ENCODE measurements at regions not wholly inside any gene's neighbourhood (a gene's known extent, or its start where the extent isn't known, plus 50 kb on each side); places are given as distances from the start of the nearest gene placed in this dataset.

DNA sequence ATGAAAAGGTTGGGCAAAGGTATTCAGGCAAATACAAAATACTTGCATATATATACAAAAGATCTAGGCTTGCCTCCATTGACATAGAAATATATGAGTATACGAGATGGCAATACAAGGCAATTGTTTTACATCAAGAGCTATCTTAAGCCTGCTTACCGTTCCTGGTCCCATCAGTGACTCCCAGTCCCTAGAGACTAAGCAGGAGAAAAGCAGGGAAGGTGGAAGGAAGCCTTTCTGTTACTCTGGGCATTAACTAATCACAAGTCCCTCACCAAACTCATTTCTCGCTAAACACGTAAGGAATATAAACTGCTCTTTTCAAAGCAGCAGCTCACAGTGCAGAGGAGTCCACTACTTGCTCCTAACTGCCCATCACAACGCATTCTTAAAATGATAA, 125.2 kb downstream of the ZNF608 start:
- H3K9me3 ChIP-seq = no peaks in the 10 kb centered on the region
- no peak for TF ChIP-seq EP300 (IDR thresholded peaks at IDR 0.05)
- TF ChIP-seq POLR2AphosphoS5 (IDR thresholded peaks at IDR 0.05) = no peak
- no peak for TF ChIP-seq POLR2A (IDR thresholded peaks at IDR 0.05)
- TF ChIP-seq, protein P1, sequence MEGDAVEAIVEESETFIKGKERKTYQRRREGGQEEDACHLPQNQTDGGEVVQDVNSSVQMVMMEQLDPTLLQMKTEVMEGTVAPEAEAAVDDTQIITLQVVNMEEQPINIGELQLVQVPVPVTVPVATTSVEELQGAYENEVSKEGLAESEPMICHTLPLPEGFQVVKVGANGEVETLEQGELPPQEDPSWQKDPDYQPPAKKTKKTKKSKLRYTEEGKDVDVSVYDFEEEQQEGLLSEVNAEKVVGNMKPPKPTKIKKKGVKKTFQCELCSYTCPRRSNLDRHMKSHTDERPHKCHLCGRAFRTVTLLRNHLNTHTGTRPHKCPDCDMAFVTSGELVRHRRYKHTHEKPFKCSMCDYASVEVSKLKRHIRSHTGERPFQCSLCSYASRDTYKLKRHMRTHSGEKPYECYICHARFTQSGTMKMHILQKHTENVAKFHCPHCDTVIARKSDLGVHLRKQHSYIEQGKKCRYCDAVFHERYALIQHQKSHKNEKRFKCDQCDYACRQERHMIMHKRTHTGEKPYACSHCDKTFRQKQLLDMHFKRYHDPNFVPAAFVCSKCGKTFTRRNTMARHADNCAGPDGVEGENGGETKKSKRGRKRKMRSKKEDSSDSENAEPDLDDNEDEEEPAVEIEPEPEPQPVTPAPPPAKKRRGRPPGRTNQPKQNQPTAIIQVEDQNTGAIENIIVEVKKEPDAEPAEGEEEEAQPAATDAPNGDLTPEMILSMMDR (IDR thresholded peaks at IDR 0.05) = no peak
- no peak overlapping the region for H3K4me3 ChIP-seq
- intact Hi-C loops (cut with DNase I; ENCODE audit: low total_unique reads) = no loop called here
- no peak for DNase-seq
- H3K4me1 ChIP-seq = no peaks in the 10 kb centered on the region
- H3K27me3 ChIP-seq = no peaks in the 10 kb centered on the region
- H3K27ac ChIP-seq = no peak overlapping the region
- H3K36me3 ChIP-seq = no peaks in the 10 kb centered on the region
- 73 to 82% (median 77%) methylated on average over 5 of the region's 5 CpGs for WGBS, 5 donors

DNA sequence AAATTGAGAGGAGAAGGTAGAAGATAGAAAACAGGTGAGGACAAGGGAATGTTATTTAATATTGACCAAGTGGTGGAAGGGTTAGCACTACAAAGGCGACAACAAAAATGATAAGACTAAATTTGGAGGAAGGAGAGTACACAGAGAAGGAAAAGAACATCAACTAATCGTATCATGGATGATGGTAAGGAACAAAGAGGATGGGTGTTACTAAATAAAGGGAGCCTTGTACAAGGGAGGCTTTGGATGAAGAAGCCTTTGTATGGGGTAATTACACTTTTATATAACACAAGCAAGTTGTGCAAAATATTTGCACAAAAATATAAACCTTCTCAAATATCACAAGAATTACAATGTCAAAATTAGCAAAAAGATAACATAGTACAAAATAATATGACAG, 125.7 kb downstream of the ZNF608 start:
- no peak for DNase-seq
- intact Hi-C loops (cut with DNase I; ENCODE audit: low total_unique reads) = no loop called here
- Histone ChIP-seq H3K27ac (no peak overlapping the region), H3K4me3 (no peak overlapping the region), H3K36me3 (no peaks in the 10 kb centered on the region), H3K4me1 (no peaks in the 10 kb centered on the region), H3K9me3 (no peaks in the 10 kb centered on the region), H3K27me3 (no peaks in the 10 kb centered on the region)
- no peak for TF ChIP-seq EP300 (IDR thresholded peaks at IDR 0.05)
- TF ChIP-seq POLR2AphosphoS5 (IDR thresholded peaks at IDR 0.05) = no peak
- TF ChIP-seq POLR2A (IDR thresholded peaks at IDR 0.05) = no peak
- TF ChIP-seq, protein P1 (IDR thresholded peaks at IDR 0.05) = no peak
- WGBS, 5 donors = 81 to 88% (median 86%) methylated on average over 2 of the region's 2 CpGs

DNA sequence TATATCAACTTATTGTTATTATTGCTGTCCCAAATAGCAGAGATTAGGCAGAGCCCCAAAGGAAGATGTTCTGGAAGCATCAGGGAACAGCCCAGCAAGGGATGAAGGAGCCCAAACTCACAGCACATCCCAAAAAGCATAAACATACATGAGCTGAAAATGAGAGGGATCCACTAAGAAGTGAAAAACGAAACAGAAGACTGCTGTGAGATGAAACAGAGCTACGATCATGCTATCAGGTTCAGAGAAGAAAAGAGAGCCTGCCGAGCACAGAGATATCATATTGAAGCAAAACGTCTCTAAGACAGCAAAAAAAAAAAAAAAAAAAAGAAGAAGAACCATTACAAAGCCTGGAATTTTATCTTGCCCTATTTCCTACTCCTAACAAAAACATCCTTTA, 127.3 kb downstream of the ZNF608 start:
- Histone ChIP-seq H3K4me1 (no peaks in the 10 kb centered on the region), H3K36me3 (no peaks in the 10 kb centered on the region), H3K9me3 (no peaks in the 10 kb centered on the region), H3K27me3 (no peaks in the 10 kb centered on the region), H3K27ac (no peak overlapping the region), H3K4me3 (no peak overlapping the region)
- intact Hi-C loops (cut with DNase I; ENCODE audit: low total_unique reads) = no loop called here
- TF ChIP-seq POLR2AphosphoS5 (IDR thresholded peaks at IDR 0.05) (no peak), EP300 (IDR thresholded peaks at IDR 0.05) (no peak), POLR2A (IDR thresholded peaks at IDR 0.05) (no peak)
- TF ChIP-seq, protein P1 (IDR thresholded peaks at IDR 0.05) = no peak
- no peak for DNase-seq
- WGBS, 5 donors = 84 to 89% (median 87%) methylated on average over 4 of the region's 4 CpGs

DNA sequence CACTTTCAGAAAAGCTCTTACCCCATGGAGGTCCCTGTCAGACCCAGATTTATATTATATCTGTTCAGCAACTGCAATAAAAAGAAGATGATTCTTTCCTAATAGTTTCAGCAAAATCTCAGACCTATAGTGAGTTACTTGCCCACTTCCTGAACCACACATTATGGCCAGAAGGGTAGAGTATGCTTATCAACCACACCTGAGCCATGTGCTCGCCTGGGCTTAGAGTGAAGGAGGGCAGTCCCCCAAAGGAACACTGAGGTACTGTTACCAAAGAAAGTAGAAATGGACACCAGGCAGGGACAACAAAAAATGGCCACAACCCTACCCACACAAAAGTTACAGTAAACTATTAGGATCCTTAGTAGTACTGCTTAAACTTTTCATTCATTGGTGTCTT, 128.7 kb downstream of the ZNF608 start:
- DNase-seq = no peak
- H3K27me3 ChIP-seq = no peaks in the 10 kb centered on the region
- intact Hi-C loops (cut with DNase I; ENCODE audit: low total_unique reads) = no loop called here
- TF ChIP-seq POLR2A (IDR thresholded peaks at IDR 0.05) (no peak), EP300 (IDR thresholded peaks at IDR 0.05) (no peak), POLR2AphosphoS5 (IDR thresholded peaks at IDR 0.05) (no peak)
- TF ChIP-seq, protein P1 (IDR thresholded peaks at IDR 0.05) = no peak
- no peaks in the 10 kb centered on the region for H3K36me3 ChIP-seq
- 81 to 100% (median 87%) methylated on average over 1 of the region's 1 CpG for WGBS, 5 donors
- no peak overlapping the region for H3K4me3 ChIP-seq
- no peak overlapping the region for H3K27ac ChIP-seq
- no peaks in the 10 kb centered on the region for H3K4me1 ChIP-seq
- H3K9me3 ChIP-seq = no peaks in the 10 kb centered on the region

Data from stomach (tissue), 8 donors.